ENCODE measurements at regions not wholly inside any gene's neighbourhood (a gene's known extent, or its start where the extent isn't known, plus 50 kb on each side); places are given as distances from the start of the nearest gene placed in this dataset.

DNA sequence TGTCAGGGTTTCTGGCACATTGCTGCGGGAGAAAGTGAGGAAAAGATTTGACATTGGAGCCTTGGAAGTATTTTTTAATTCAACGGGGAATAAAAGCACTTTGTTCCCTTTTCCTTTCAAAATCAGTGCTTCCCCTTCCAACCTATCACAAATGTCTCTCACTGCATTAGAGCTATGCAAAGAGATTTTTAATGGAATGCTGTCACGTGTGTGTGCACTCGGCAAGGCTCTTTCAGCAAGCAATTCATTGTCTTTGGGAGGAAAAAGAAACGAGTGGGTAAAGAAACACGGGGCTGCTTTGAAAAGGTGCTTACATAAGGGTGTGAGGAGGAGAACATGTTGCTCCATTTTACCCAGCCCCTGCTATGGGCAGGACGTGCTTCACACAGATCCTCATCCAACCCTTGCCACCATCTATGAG, 490.4 kb upstream of the PROK2 start:
- Histone ChIP-seq H3K4me3 (ENCODE audit: low read length) (no peak overlapping the region), H2AFZ (ENCODE audit: low read length) (no peak overlapping the region), H3K4me1 (ENCODE audit: low read length) (peaks cover 3% of the 10 kb centered on the region), H3K36me3 (replicated peaks; ENCODE audit: insufficient read depth, low read length) (no peaks in the 10 kb centered on the region), H3K27me3 (replicated peaks; ENCODE audit: insufficient read depth, low read length) (no peaks in the 10 kb centered on the region), H3F3A (ENCODE audit: insufficient read depth, low read length) (no peaks in the 10 kb centered on the region), H3K4me2 (ENCODE audit: low read depth, low read length) (no peak overlapping the region), H3K9me3 (replicated peaks; ENCODE audit: insufficient read depth, low read length) (no peaks in the 10 kb centered on the region), H3K79me2 (ENCODE audit: low read length) (no peaks in the 10 kb centered on the region), H4K20me1 (ENCODE audit: insufficient read depth, low read length) (no peaks in the 10 kb centered on the region), H3K27ac (ENCODE audit: low read length) (no peak overlapping the region), H3K9me2 (replicated peaks; ENCODE audit: insufficient read depth, low read length) (no peaks in the 10 kb centered on the region), H3K9ac (ENCODE audit: low read length) (no peak overlapping the region)
- no peak for DNase-seq
- TF ChIP-seq EZH2 (optimal IDR thresholded peaks at IDR 0.05; ENCODE audit: low read depth, low read length) (no peak), EZH2phosphoT487 (IDR thresholded peaks at IDR 0.05; ENCODE audit: low read length) (no peak)
- TF ChIP-seq, protein P1, sequence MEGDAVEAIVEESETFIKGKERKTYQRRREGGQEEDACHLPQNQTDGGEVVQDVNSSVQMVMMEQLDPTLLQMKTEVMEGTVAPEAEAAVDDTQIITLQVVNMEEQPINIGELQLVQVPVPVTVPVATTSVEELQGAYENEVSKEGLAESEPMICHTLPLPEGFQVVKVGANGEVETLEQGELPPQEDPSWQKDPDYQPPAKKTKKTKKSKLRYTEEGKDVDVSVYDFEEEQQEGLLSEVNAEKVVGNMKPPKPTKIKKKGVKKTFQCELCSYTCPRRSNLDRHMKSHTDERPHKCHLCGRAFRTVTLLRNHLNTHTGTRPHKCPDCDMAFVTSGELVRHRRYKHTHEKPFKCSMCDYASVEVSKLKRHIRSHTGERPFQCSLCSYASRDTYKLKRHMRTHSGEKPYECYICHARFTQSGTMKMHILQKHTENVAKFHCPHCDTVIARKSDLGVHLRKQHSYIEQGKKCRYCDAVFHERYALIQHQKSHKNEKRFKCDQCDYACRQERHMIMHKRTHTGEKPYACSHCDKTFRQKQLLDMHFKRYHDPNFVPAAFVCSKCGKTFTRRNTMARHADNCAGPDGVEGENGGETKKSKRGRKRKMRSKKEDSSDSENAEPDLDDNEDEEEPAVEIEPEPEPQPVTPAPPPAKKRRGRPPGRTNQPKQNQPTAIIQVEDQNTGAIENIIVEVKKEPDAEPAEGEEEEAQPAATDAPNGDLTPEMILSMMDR (IDR thresholded peaks at IDR 0.05; ENCODE audit: low read length), result no peak

DNA sequence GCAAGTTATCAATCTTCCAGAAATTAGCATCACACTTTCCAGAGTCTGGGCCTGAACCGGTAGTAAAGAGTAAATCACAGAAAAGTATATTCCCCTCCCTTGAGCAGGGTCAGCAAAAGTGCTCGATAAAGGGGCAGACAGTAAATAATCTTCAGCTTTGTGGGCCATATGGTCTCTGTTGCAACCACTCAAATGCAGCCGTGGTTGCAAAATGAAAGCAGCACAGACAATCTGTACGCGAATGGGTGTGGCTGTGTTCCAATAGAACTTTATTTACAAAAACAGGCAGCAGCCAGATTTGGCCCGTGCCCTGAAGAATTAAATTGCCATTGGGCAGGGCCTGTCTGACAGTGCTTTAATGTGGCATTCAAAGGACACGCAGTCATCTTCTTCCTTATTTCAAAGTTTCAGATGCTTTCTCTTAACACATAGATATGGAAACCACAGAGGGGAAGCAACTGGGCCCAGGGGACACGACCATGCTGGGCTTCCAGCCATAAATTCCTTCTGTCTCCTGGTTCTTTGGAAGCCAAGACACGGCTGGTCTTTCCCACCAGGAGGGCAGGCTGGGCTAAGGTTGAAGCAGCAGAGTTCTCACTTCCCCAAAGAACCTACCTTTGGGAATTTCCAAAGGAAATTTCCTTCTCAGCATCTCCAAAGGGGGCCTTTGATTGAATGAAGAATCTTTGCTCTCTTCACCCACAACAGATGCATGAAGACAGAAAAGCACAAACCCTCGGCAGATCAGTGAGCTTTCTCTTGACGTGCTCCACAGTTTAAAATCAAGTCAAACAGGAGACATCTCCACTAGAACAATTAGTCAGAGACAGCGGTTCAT, 489.8 kb upstream of the PROK2 start:
- Histone ChIP-seq H3K36me3 (replicated peaks; ENCODE audit: insufficient read depth, low read length) (no peaks in the 10 kb centered on the region), H3K9ac (ENCODE audit: low read length) (no peak overlapping the region), H3K4me1 (ENCODE audit: low read length) (peaks cover 9% of the 10 kb centered on the region), H3K27me3 (replicated peaks; ENCODE audit: insufficient read depth, low read length) (no peaks in the 10 kb centered on the region), H3K27ac (ENCODE audit: low read length) (no peak overlapping the region), H3F3A (ENCODE audit: insufficient read depth, low read length) (0 out of 2 replicates have a peak, but pooled peaks cover 2% of the 10 kb centered on the region), H2AFZ (ENCODE audit: low read length) (peak overlapping the region; percentile 33; the same call in 1 of the 2 replicates), H3K4me2 (ENCODE audit: low read depth, low read length) (peak overlapping the region; percentile 44; the same call in 1 of the 2 replicates), H3K79me2 (ENCODE audit: low read length) (no peaks in the 10 kb centered on the region), H4K20me1 (ENCODE audit: insufficient read depth, low read length) (no peaks in the 10 kb centered on the region), H3K4me3 (ENCODE audit: low read length) (0 out of 2 replicates have a peak overlapping the region, but pooled peaks have one; percentile 5), H3K9me2 (replicated peaks; ENCODE audit: insufficient read depth, low read length) (no peaks in the 10 kb centered on the region), H3K9me3 (replicated peaks; ENCODE audit: insufficient read depth, low read length) (no peaks in the 10 kb centered on the region)
- TF ChIP-seq EZH2phosphoT487 (IDR thresholded peaks at IDR 0.05; ENCODE audit: low read length), result no peak
- TF ChIP-seq, protein P1 (IDR thresholded peaks at IDR 0.05; ENCODE audit: low read length), result no peak
- no peak for TF ChIP-seq EZH2 (optimal IDR thresholded peaks at IDR 0.05; ENCODE audit: low read depth, low read length)
- DNase-seq, result peak; percentile 48

DNA sequence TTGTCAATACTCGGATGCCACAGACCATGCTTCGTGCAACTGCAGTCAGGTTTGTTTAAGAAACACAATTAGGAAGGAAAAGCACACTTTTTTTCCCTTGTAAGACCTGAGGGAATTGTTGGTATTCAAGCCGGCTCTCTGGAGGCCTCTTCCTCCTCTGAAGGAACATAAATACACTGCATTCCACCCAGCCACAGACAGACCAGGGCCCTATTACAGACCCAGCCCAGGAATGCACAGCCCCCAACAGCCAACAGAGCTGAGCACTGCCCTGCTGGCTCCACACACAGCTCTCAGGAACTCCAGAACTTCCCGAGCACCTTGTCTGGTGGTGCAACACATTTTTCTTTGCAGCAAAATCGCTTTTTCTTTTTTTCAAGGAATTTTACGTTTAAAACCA, 488.7 kb upstream of the PROK2 start:
- no peak for DNase-seq
- H3K4me2 ChIP-seq (ENCODE audit: low read depth, low read length), result no peak overlapping the region

More for the DNA sequence above, 488.7 kb upstream of the PROK2 start:
- H3K27ac ChIP-seq (ENCODE audit: low read length), result no peak overlapping the region
- H3F3A ChIP-seq (ENCODE audit: insufficient read depth, low read length), result 0 out of 2 replicates have a peak, but pooled peaks cover 3% of the 10 kb centered on the region
- no peaks in the 10 kb centered on the region for H3K36me3 ChIP-seq (replicated peaks; ENCODE audit: insufficient read depth, low read length)
- H3K9ac ChIP-seq (ENCODE audit: low read length), result no peak overlapping the region
- H3K27me3 ChIP-seq (replicated peaks; ENCODE audit: insufficient read depth, low read length), result no peaks in the 10 kb centered on the region
- no peaks in the 10 kb centered on the region for H3K9me2 ChIP-seq (replicated peaks; ENCODE audit: insufficient read depth, low read length)
- H3K4me1 ChIP-seq (ENCODE audit: low read length), result peaks cover 17% of the 10 kb centered on the region
- H3K9me3 ChIP-seq (replicated peaks; ENCODE audit: insufficient read depth, low read length), result no peaks in the 10 kb centered on the region
- H3K79me2 ChIP-seq (ENCODE audit: low read length), result no peaks in the 10 kb centered on the region
- TF ChIP-seq EZH2phosphoT487 (IDR thresholded peaks at IDR 0.05; ENCODE audit: low read length) (no peak), EZH2 (optimal IDR thresholded peaks at IDR 0.05; ENCODE audit: low read depth, low read length) (no peak)
- TF ChIP-seq, protein P1 (IDR thresholded peaks at IDR 0.05; ENCODE audit: low read length), result no peak
- no peak overlapping the region for H2AFZ ChIP-seq (ENCODE audit: low read length)
- H3K4me3 ChIP-seq (ENCODE audit: low read length), result no peak overlapping the region
- no peaks in the 10 kb centered on the region for H4K20me1 ChIP-seq (ENCODE audit: insufficient read depth, low read length)
